ENCODE measurements at regions not wholly inside any gene's neighbourhood (a gene's known extent, or its start where the extent isn't known, plus 50 kb on each side); places are given as distances from the start of the nearest gene placed in this dataset.
"Not testable (repeated sequence)": the region's sequence is repeated elsewhere in the genome, so short reads cannot be mapped to it uniquely, and the experiment has no call there.

DNA sequence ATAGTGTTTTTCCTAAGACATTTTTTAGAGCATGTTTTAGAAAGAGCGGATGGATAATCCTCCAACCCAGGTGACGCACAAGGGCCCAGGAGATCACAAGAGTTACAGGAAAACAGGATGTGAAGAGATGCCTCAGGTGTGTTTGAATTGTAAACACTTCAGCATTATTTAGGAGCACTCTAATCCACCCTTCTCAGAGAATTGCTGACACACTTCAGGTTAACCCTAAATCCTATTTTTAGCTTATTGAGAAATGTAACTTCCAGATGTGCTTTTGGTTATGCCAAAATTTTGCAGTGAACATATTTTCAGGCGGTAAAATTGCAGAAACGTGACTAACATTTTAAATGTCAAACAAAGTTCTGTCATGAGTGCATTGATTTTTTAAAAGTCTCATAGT lies 755.4 kb upstream of the CTNND2 start:
- no peaks in the 10 kb centered on the region for H4K20me1 ChIP-seq (ENCODE audit: low read depth)
- H3K4me1 ChIP-seq: no peaks in the 10 kb centered on the region
- H3K4me3 ChIP-seq: no peak overlapping the region
- Mint-ChIP-seq H3K27ac (no peak overlapping the region), H3K9me3 (peaks cover 6% of the 10 kb centered on the region), H3K27me3 (ENCODE audit: insufficient read depth, low read depth) (no peaks in the 10 kb centered on the region), H3K4me3 (no peak overlapping the region), H3K36me3 (no peaks in the 10 kb centered on the region), H3K4me1 (no peaks in the 10 kb centered on the region)
- no peak overlapping the region for H3K27ac ChIP-seq
- H3K4me2 ChIP-seq: no peak overlapping the region
- no peak overlapping the region for H2AFZ ChIP-seq (replicated peaks)
- no peaks in the 10 kb centered on the region for H3K36me3 ChIP-seq
- H3K27me3 ChIP-seq: no peaks in the 10 kb centered on the region
- no peak for TF ChIP-seq CTCF (IDR thresholded peaks at IDR 0.05)
- no peak for TF ChIP-seq EZH2phosphoT487 (IDR thresholded peaks at IDR 0.05)
- no peak for TF ChIP-seq EZH2 (IDR thresholded peaks at IDR 0.05)
- no peaks in the 10 kb centered on the region for H3K79me2 ChIP-seq (ENCODE audit: low read depth)
- no peak overlapping the region for H3K9ac ChIP-seq
- H3K9me3 ChIP-seq (ENCODE audit: low read depth): no peaks in the 10 kb centered on the region
- DNase-seq (ENCODE audit: low spot score): no peak
- H3F3A ChIP-seq (ENCODE audit: low read depth): no peaks in the 10 kb centered on the region

DNA sequence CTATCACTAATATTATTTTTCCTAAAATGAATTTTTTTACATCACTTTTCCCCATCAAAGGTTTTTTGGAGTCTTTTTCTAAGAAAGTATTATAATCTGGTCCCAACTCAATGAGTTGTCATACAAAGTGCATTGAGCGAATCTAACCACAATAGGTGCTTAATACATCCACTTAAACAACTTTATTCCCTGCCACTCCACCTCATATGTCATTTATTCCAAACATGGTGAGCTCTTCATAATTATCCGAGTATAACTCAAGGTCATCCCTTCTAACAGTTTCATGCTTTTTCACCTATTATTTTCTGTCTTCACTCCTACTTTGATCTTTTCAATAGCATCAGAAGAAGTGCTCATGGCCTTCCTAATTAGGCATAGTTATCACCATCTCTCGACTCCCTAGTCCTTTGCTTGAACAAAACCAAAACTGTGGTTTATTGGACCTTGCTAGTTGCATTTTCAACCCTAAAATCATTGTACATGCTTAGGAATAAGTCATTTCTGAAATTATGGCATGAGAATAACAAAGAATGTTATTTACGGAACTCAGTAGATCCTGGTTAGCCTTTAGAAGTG lies 754.7 kb upstream of the CTNND2 start:
- no peak overlapping the region for H3K27ac Mint-ChIP-seq
- peaks cover 6% of the 10 kb centered on the region for H3K9me3 Mint-ChIP-seq
- no peak overlapping the region for H3K27ac ChIP-seq
- no peaks in the 10 kb centered on the region for H3K9me3 ChIP-seq (ENCODE audit: low read depth)
- H3K4me2 ChIP-seq: no peak overlapping the region
- H4K20me1 ChIP-seq (ENCODE audit: low read depth): no peaks in the 10 kb centered on the region
- no peaks in the 10 kb centered on the region for H3K27me3 ChIP-seq
- no peaks in the 10 kb centered on the region for H3K4me1 Mint-ChIP-seq
- no peaks in the 10 kb centered on the region for H3K36me3 ChIP-seq
- no peaks in the 10 kb centered on the region for H3K4me1 ChIP-seq
- TF ChIP-seq EZH2 (IDR thresholded peaks at IDR 0.05) (no peak), CTCF (IDR thresholded peaks at IDR 0.05) (no peak), EZH2phosphoT487 (IDR thresholded peaks at IDR 0.05) (no peak)
- H3F3A ChIP-seq (ENCODE audit: low read depth): no peaks in the 10 kb centered on the region
- no peak overlapping the region for H3K4me3 Mint-ChIP-seq
- H3K27me3 Mint-ChIP-seq (ENCODE audit: insufficient read depth, low read depth): no peaks in the 10 kb centered on the region
- H3K4me3 ChIP-seq: no peak overlapping the region
- H3K9ac ChIP-seq: no peak overlapping the region
- no peaks in the 10 kb centered on the region for H3K79me2 ChIP-seq (ENCODE audit: low read depth)
- no peak for DNase-seq (ENCODE audit: low spot score)
- no peak overlapping the region for H2AFZ ChIP-seq (replicated peaks)
- H3K36me3 Mint-ChIP-seq: no peaks in the 10 kb centered on the region

DNA sequence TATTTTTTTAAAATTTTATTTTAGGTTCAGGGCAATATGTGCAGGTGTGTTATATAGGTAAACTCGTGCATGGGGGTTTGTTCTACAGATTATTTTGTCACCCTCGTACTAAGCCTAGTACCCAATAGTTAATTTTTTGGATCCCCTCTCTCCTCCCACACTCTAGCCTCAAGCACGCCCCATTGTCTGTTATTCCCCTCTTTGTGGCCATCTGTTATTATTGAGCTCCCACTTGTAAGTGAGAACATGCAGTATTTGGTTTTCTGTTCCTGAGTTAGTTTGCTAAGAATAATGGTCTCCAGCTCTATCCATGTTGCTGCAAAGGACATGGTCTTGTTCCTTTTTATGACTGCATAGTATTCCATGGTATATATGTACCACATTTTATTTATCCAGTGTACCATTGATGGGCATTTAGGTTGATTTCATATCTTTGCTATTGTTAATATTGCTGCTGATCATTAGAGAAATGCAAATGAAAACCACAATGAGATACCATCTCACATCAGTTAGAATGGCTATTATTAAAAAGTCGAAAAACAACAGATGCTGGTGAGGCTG lies 753.7 kb upstream of the CTNND2 start:
- H3K27ac ChIP-seq; H3F3A ChIP-seq (ENCODE audit: low read depth); H3K9me3 Mint-ChIP-seq; H3K36me3 ChIP-seq; H4K20me1 ChIP-seq (ENCODE audit: low read depth); H3K36me3 Mint-ChIP-seq; DNase-seq (ENCODE audit: low spot score); H3K9ac ChIP-seq; H3K27ac Mint-ChIP-seq; H3K27me3 Mint-ChIP-seq (ENCODE audit: insufficient read depth, low read depth); H3K4me1 Mint-ChIP-seq; H3K4me3 ChIP-seq; H3K27me3 ChIP-seq; H2AFZ ChIP-seq (replicated peaks); H3K4me2 ChIP-seq; H3K9me3 ChIP-seq (ENCODE audit: low read depth); H3K4me1 ChIP-seq; H3K79me2 ChIP-seq (ENCODE audit: low read depth); H3K4me3 Mint-ChIP-seq: not testable (repeated sequence)

GRCh38 chr5:12655675-12656074 lies 751.4 kb upstream of the CTNND2 start:
- H3K4me3 Mint-ChIP-seq: no peak overlapping the region
- no peaks in the 10 kb centered on the region for H3K27me3 ChIP-seq
- H4K20me1 ChIP-seq (ENCODE audit: low read depth): no peaks in the 10 kb centered on the region
- H3K36me3 ChIP-seq: no peaks in the 10 kb centered on the region
- no peaks in the 10 kb centered on the region for H3K4me1 ChIP-seq
- DNase-seq (ENCODE audit: low spot score): no peak
- H3K27me3 Mint-ChIP-seq (ENCODE audit: insufficient read depth, low read depth): no peaks in the 10 kb centered on the region
- no peaks in the 10 kb centered on the region for H3K79me2 ChIP-seq (ENCODE audit: low read depth)
- H3K4me1 Mint-ChIP-seq: no peaks in the 10 kb centered on the region
- TF ChIP-seq CTCF (IDR thresholded peaks at IDR 0.05) (no peak), EZH2phosphoT487 (IDR thresholded peaks at IDR 0.05) (no peak), EZH2 (IDR thresholded peaks at IDR 0.05) (no peak)
- H2AFZ ChIP-seq (replicated peaks): no peak overlapping the region
- H3K9me3 ChIP-seq (ENCODE audit: low read depth): no peaks in the 10 kb centered on the region
- no peak overlapping the region for H3K4me2 ChIP-seq
- H3K36me3 Mint-ChIP-seq: no peaks in the 10 kb centered on the region
- H3K27ac Mint-ChIP-seq: no peak overlapping the region
- no peaks in the 10 kb centered on the region for H3F3A ChIP-seq (ENCODE audit: low read depth)
- no peak overlapping the region for H3K4me3 ChIP-seq
- no peak overlapping the region for H3K9ac ChIP-seq
- no peaks in the 10 kb centered on the region for H3K9me3 Mint-ChIP-seq
- no peak overlapping the region for H3K27ac ChIP-seq
